ENCODE measurements at regions not wholly inside any gene's neighbourhood (a gene's known extent, or its start where the extent isn't known, plus 50 kb on each side); places are given as distances from the start of the nearest gene placed in this dataset.

DNA sequence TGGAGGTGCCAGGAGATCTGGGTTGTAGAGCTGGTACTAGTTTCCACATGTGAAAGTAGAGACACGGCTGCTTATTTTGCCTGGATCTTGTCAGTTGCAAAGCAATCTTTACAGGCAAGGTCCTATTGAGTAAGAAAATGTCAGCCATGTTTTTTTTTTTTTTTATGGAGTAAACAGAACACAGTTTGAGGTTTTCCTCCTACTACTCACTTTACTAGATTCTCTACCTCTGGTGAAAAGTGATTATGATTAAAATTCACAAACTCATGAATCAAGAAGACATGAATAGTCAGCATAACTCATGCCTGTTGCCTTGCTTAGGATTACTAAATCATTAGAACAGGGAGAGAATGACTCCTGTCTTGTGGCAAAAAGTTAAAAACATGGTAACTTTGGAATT is 70.1 kb upstream of the PNPT1 start:
- no peaks in the 10 kb centered on the region for H3K27me3 ChIP-seq (ENCODE audit: control insufficient read depth, insufficient read depth, low read length)
- ChIA-PET POLR2A (no interaction called here), CTCF (interaction anchor here (1.0 kb wide), 1 partner anchor 49 kb away, joined by 3 read pairs; no protein-coding TSS in a partner anchor)
- no peak for DNase-seq (ENCODE audit: low read depth)
- TF ChIP-seq, protein P1, sequence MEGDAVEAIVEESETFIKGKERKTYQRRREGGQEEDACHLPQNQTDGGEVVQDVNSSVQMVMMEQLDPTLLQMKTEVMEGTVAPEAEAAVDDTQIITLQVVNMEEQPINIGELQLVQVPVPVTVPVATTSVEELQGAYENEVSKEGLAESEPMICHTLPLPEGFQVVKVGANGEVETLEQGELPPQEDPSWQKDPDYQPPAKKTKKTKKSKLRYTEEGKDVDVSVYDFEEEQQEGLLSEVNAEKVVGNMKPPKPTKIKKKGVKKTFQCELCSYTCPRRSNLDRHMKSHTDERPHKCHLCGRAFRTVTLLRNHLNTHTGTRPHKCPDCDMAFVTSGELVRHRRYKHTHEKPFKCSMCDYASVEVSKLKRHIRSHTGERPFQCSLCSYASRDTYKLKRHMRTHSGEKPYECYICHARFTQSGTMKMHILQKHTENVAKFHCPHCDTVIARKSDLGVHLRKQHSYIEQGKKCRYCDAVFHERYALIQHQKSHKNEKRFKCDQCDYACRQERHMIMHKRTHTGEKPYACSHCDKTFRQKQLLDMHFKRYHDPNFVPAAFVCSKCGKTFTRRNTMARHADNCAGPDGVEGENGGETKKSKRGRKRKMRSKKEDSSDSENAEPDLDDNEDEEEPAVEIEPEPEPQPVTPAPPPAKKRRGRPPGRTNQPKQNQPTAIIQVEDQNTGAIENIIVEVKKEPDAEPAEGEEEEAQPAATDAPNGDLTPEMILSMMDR (IDR thresholded peaks at IDR 0.05; ENCODE audit: insufficient read depth, low read depth, low read length): no peak
- no peak overlapping the region for H3K4me3 ChIP-seq (ENCODE audit: low read depth, low read length)
- no peaks in the 10 kb centered on the region for H3K36me3 ChIP-seq (ENCODE audit: control insufficient read depth, insufficient read depth, low read length)

DNA sequence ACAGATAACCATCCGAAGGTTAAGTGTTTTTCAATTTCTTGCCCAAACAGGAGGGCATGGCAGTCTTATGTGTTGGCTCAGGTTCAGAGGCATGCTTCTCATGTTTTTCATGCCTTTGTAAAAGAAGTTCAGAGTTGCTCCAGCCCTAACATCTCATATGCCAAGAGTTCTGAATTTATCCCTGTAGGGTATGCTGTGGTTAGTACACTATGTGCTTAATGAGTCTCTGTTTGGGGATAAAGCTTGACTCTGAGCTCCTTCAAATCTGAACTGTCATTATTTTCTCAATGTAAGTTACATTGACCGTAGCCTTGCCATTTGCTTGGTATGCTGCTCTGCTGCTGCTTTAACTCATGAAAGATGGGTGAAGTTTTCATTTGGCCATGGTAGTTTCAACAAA is 67.9 kb upstream of the PNPT1 start:
- DNase-seq (ENCODE audit: low read depth): peak; percentile 45
- TF ChIP-seq, protein P1 (IDR thresholded peaks at IDR 0.05; ENCODE audit: insufficient read depth, low read depth, low read length): no peak
- Histone ChIP-seq H3K27me3 (ENCODE audit: control insufficient read depth, insufficient read depth, low read length) (no peaks in the 10 kb centered on the region), H3K36me3 (ENCODE audit: control insufficient read depth, insufficient read depth, low read length) (no peaks in the 10 kb centered on the region), H3K4me3 (ENCODE audit: low read depth, low read length) (no peak overlapping the region)
- ChIA-PET CTCF (interaction anchor here (1.3 kb wide), 1 partner anchor 10 kb away, joined by 3 read pairs; no protein-coding TSS in a partner anchor), POLR2A (interaction anchor here (0.6 to 1.0 kb wide), 4 partner anchors 82 to 231 kb away, joined by 3 to 7 read pairs (median 3); partner anchors contain the start of gene EFEMP1)

GRCh38 chr2:55761024-55761423 is 67.4 kb upstream of the PNPT1 start:
- TF ChIP-seq, protein P1 (IDR thresholded peaks at IDR 0.05; ENCODE audit: insufficient read depth, low read depth, low read length): no peak
- Histone ChIP-seq H3K36me3 (ENCODE audit: control insufficient read depth, insufficient read depth, low read length) (no peaks in the 10 kb centered on the region), H3K27me3 (ENCODE audit: control insufficient read depth, insufficient read depth, low read length) (no peaks in the 10 kb centered on the region), H3K4me3 (ENCODE audit: low read depth, low read length) (no peak overlapping the region)
- ChIA-PET POLR2A (interaction anchor here (0.6 to 1.0 kb wide), 3 partner anchors 82 to 163 kb away, joined by 3 to 7 read pairs (median 3); partner anchors contain the start of gene EFEMP1), CTCF (interaction anchor here (1.3 kb wide), 1 partner anchor 10 kb away, joined by 3 read pairs; no protein-coding TSS in a partner anchor)
- no peak for DNase-seq (ENCODE audit: low read depth)

DNA sequence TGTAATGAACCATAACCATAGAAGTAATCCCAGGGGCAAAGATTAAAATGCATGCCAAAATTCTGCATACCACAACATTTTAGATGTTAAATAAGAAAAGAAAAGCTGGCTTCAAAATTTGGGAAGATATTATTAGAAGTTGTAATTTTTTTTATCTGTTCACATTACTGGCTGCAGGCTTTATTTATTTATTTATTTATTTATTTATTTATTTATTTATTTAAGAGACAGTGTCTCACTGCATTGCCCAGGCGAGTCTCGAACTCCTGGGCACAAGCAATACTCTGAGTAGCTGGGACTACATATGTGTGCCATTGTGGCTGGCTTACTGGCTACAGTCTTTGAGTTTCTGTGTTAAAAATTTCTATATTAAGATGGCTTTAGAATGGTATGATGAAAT is 66.5 kb upstream of the PNPT1 start:
- no peaks in the 10 kb centered on the region for H3K27me3 ChIP-seq (ENCODE audit: control insufficient read depth, insufficient read depth, low read length)
- TF ChIP-seq, protein P1 (IDR thresholded peaks at IDR 0.05; ENCODE audit: insufficient read depth, low read depth, low read length): no peak
- no peaks in the 10 kb centered on the region for H3K36me3 ChIP-seq (ENCODE audit: control insufficient read depth, insufficient read depth, low read length)
- ChIA-PET POLR2A (no interaction called here), CTCF (no interaction called here)
- no peak for DNase-seq (ENCODE audit: low read depth)
- H3K4me3 ChIP-seq (ENCODE audit: low read depth, low read length): no peak overlapping the region

GRCh38 chr2:55759271-55759921 is 65.8 kb upstream of the PNPT1 start:
- TF ChIP-seq, protein P1 (IDR thresholded peaks at IDR 0.05; ENCODE audit: insufficient read depth, low read depth, low read length): no peak
- Histone ChIP-seq H3K36me3 (ENCODE audit: control insufficient read depth, insufficient read depth, low read length) (no peaks in the 10 kb centered on the region), H3K4me3 (ENCODE audit: low read depth, low read length) (no peak overlapping the region), H3K27me3 (ENCODE audit: control insufficient read depth, insufficient read depth, low read length) (no peaks in the 10 kb centered on the region)
- CTCF ChIA-PET: no interaction called here
- DNase-seq (ENCODE audit: low read depth): no peak
- POLR2A ChIA-PET: no interaction called here

All from BJ (cell line).